Vagina (tissue), 2 donors: ENCODE measurements at regions not wholly inside any gene's neighbourhood (a gene's known extent, or its start where the extent isn't known, plus 50 kb on each side); places are given as distances from the start of the nearest gene placed in this dataset.

Experiments used
- CTCF ChIP-seq, 3 experiments: fragments of 450-650 bp in 2 of 3; fragments of 200-600 bp in 1 of 3; sonication (generic) in 1 of 3; IDR thresholded peaks; one replicate each; pipeline ENCODE4 v1.5.1; 2017 to 2019; ENCODE audit warnings: antibody characterized with exemption in 3 of 3, mild to moderate bottlenecking in 2 of 3, moderate library complexity in 2 of 3
- POLR2A ChIP-seq, 2 donors: fragments of 450-650 bp; IDR thresholded peaks; one replicate each; pipeline ENCODE4 v1.6.1; 2017; ENCODE audit warnings: antibody characterized with exemption in 2 of 2, mild to moderate bottlenecking in 2 of 2, moderate library complexity in 2 of 2
- POLR2AphosphoS5 ChIP-seq, 2 donors: sonication (generic); formaldehyde crosslinking; IDR thresholded peaks; one replicate each; pipeline ENCODE4 v1.9.0; 2017; ENCODE audit warnings: antibody characterized with exemption in 2 of 2, mild to moderate bottlenecking in 2 of 2, low read depth in 1 of 2; ENCODE audit not compliant: insufficient read depth in 1 of 2

GRCh38 chr6:168728056-168728455 is 287.1 kb downstream of the SMOC2 start:
- no peak for TF ChIP-seq CTCF (IDR thresholded peaks at IDR 0.05)
- no peak for TF ChIP-seq POLR2A (IDR thresholded peaks at IDR 0.05)
- no peak for TF ChIP-seq POLR2AphosphoS5 (IDR thresholded peaks at IDR 0.05; ENCODE audit: insufficient read depth in 1 of 2, low read depth in 1 of 2)
